Keratinocyte (primary cell): ENCODE measurements at regions not wholly inside any gene's neighbourhood (a gene's known extent, or its start where the extent isn't known, plus 50 kb on each side); places are given as distances from the start of the nearest gene placed in this dataset.
"Not testable (repeated sequence)": the region's sequence is repeated elsewhere in the genome, so short reads cannot be mapped to it uniquely, and the experiment has no call there.

Experiments
- DNase-seq: peaks from one replicate; pipeline ENCODE4 v3.0.0-alpha.2; 2011; ENCODE audit warnings: low read depth, missing footprints, low spot score
- FAIRE-seq: peaks from 2 replicates; lab custom pipeline; 2011; peaks lifted over from hg19 to GRCh38; lab: Jason Lieb, UNC
- H2AFZ ChIP-seq: 2 replicates; pipeline ENCODE4 v1.6.0; 2012; ENCODE audit warnings: low read length, control low read depth, inconsistent platforms; ENCODE audit not compliant: control insufficient read depth
- H3K27ac ChIP-seq: 2 replicates; pipeline ENCODE4 v1.5.1; 2011; ENCODE audit warnings: low read length; ENCODE audit not compliant: control insufficient read depth, insufficient read depth
- H3K27me3 ChIP-seq: 3 replicates; pipeline ENCODE4 v1.6.0; 2011; ENCODE audit warnings: low read length; ENCODE audit not compliant: control insufficient read depth, insufficient read depth; ENCODE audit errors: extremely low read depth
- H3K36me3 ChIP-seq, 2 experiments: 2 replicates in 1 of 2; 3 replicates in 1 of 2; pipeline ENCODE4 v1.5.1; 2011; ENCODE audit warnings: low read length in 2 of 2, mild to moderate bottlenecking in 1 of 2; ENCODE audit not compliant: control insufficient read depth in 2 of 2, insufficient read depth in 2 of 2; ENCODE audit errors: extremely low read depth in 1 of 2
- H3K4me1 ChIP-seq: 3 replicates; pipeline ENCODE4 v1.5.1; 2011; ENCODE audit warnings: low read length; ENCODE audit not compliant: control insufficient read depth, insufficient read depth; ENCODE audit errors: extremely low read depth
- H3K4me2 ChIP-seq: 3 replicates; pipeline ENCODE4 v1.6.0; 2011; ENCODE audit warnings: low read depth, low read length; ENCODE audit not compliant: control insufficient read depth, insufficient read depth; ENCODE audit errors: extremely low read depth
- H3K4me3 ChIP-seq, 3 experiments: fragments of 200-600 bp in 1 of 3; sonication (generic) in 1 of 3; 2 replicates in 2 of 3; 3 replicates in 1 of 3; pipeline ENCODE4 v1.5.1; 2011 to 2016; ENCODE audit warnings: low read length in 3 of 3, mild to moderate bottlenecking in 3 of 3, control low read depth in 2 of 3, inconsistent platforms in 1 of 3, low read depth in 1 of 3, mixed read lengths in 1 of 3, mixed run types in 1 of 3, moderate library complexity in 1 of 3; ENCODE audit not compliant: control insufficient read depth in 2 of 3, insufficient read depth in 2 of 3; ENCODE audit errors: extremely low read depth in 1 of 3
- H3K79me2 ChIP-seq: 2 replicates; pipeline ENCODE4 v1.6.0; 2012; ENCODE audit warnings: low read length; ENCODE audit not compliant: control insufficient read depth, insufficient read depth
- H3K9ac ChIP-seq: 3 replicates; pipeline ENCODE4 v1.6.0; 2011; ENCODE audit warnings: low read length; ENCODE audit not compliant: control insufficient read depth, insufficient read depth; ENCODE audit errors: extremely low read depth
- H3K9me1 ChIP-seq: 3 replicates; pipeline ENCODE4 v1.6.0; 2011; ENCODE audit warnings: low read length; ENCODE audit not compliant: control insufficient read depth, insufficient read depth; ENCODE audit errors: extremely low read depth
- H3K9me3 ChIP-seq: 2 replicates; pipeline ENCODE4 v1.5.1; 2012; ENCODE audit warnings: low read depth, low read length; ENCODE audit not compliant: control insufficient read depth
- H4K20me1 ChIP-seq: 3 replicates; pipeline ENCODE4 v1.6.0; 2011; ENCODE audit warnings: low read length; ENCODE audit not compliant: control insufficient read depth, insufficient read depth; ENCODE audit errors: extremely low read depth
- CTCF ChIP-seq, 3 experiments: IDR thresholded peaks in 1 of 3; conservative IDR thresholded peaks in 1 of 3; optimal IDR thresholded peaks in 1 of 3; 2 replicates in 2 of 3; 3 replicates in 1 of 3; pipeline versions ENCODE3 to v1.5.1; 2011; ENCODE audit warnings: low read length in 3 of 3, mild to moderate bottlenecking in 3 of 3, moderate library complexity in 2 of 3, control low read depth in 1 of 3, inconsistent platforms in 1 of 3; ENCODE audit not compliant: insufficient read depth in 2 of 3; ENCODE audit errors: extremely low read depth in 1 of 3
- EZH2 ChIP-seq: IDR thresholded peaks from one replicate; pipeline ENCODE4 v1.6.1; 2012; ENCODE audit warnings: inconsistent platforms, mild to moderate bottlenecking, low read length, moderate library complexity
- dilution Hi-C: fragments of 300-500 bp; cut with MboI; formaldehyde crosslinking; loops from one replicate; pipeline ENCODE4 v1.7.0; 2020; ENCODE audit warnings: low sequenced_read_pairs; ENCODE audit not compliant: extremely low pct_ligation_motif_present

- H4K20me1 ChIP-seq, result no peaks in the 10 kb centered on the region
- no peaks in the 10 kb centered on the region for H3K27me3 ChIP-seq
- H3K4me3 ChIP-seq, result no peak overlapping the region
- H3K4me1 ChIP-seq, result no peaks in the 10 kb centered on the region
- H3K79me2 ChIP-seq, result no peaks in the 10 kb centered on the region
- dilution Hi-C loops, result no loop called here
- H3K36me3 ChIP-seq, result no peaks in the 10 kb centered on the region
- no peak overlapping the region for H3K27ac ChIP-seq
- H3K9ac ChIP-seq, result no peak overlapping the region
- no peaks in the 10 kb centered on the region for H3K9me3 ChIP-seq
- no peaks in the 10 kb centered on the region for H3K9me1 ChIP-seq
- H2AFZ ChIP-seq, result no peak overlapping the region
- DNase-seq (no peak), FAIRE-seq (no peak)
- TF ChIP-seq EZH2 (no peak), CTCF (optimal IDR thresholded peaks at IDR 0.05 in 1 of 3, IDR thresholded peaks at IDR 0.05 in 1 of 3, conservative IDR thresholded peaks at IDR 0.05 in 1 of 3; ENCODE audit: extremely low read depth in 1 of 3, insufficient read depth in 2 of 3, low read length in 3 of 3) (no peak)
- H3K4me2 ChIP-seq, result no peak overlapping the region
These were observed 61.1 kb upstream of the TBX18 start for GRCh38 chr6:84825461-84825860.

GRCh38 chr6:84821314-84821713, 56.9 kb upstream of the TBX18 start:
- H3K79me2 ChIP-seq, FAIRE-seq, DNase-seq, H3K4me2 ChIP-seq, H3K4me1 ChIP-seq, H3K4me3 ChIP-seq, H3K27ac ChIP-seq, H3K36me3 ChIP-seq, H3K9me1 ChIP-seq, H4K20me1 ChIP-seq, H2AFZ ChIP-seq, H3K9me3 ChIP-seq, H3K9ac ChIP-seq, dilution Hi-C loops, H3K27me3 ChIP-seq: not testable (repeated sequence)

- no peaks in the 10 kb centered on the region for H3K9me3 ChIP-seq
- no peaks in the 10 kb centered on the region for H3K4me1 ChIP-seq
- no peak overlapping the region for H3K4me3 ChIP-seq
- DNase-seq (no peak), FAIRE-seq (no peak)
- no peak for TF ChIP-seq EZH2
- no peak for TF ChIP-seq CTCF (optimal IDR thresholded peaks at IDR 0.05 in 1 of 3, IDR thresholded peaks at IDR 0.05 in 1 of 3, conservative IDR thresholded peaks at IDR 0.05 in 1 of 3; ENCODE audit: extremely low read depth in 1 of 3, insufficient read depth in 2 of 3, low read length in 3 of 3)
- no peak overlapping the region for H2AFZ ChIP-seq
- H3K27me3 ChIP-seq, result no peaks in the 10 kb centered on the region
- no peaks in the 10 kb centered on the region for H3K9me1 ChIP-seq
- no peaks in the 10 kb centered on the region for H4K20me1 ChIP-seq
- dilution Hi-C loops, result no loop called here
- no peaks in the 10 kb centered on the region for H3K36me3 ChIP-seq
- no peak overlapping the region for H3K27ac ChIP-seq
- no peak overlapping the region for H3K4me2 ChIP-seq
- H3K79me2 ChIP-seq, result no peaks in the 10 kb centered on the region
- no peak overlapping the region for H3K9ac ChIP-seq
These were observed 52.3 kb upstream of the TBX18 start for GRCh38 chr6:84816741-84817140.
